ENCODE measurements at regions not wholly inside any gene's neighbourhood (a gene's known extent, or its start where the extent isn't known, plus 50 kb on each side); places are given as distances from the start of the nearest gene placed in this dataset.
"Not testable (repeated sequence)": the region's sequence is repeated elsewhere in the genome, so short reads cannot be mapped to it uniquely, and the experiment has no call there.

- TF ChIP-seq POLR2A (IDR thresholded peaks at IDR 0.05) = not testable (repeated sequence)
- TF ChIP-seq, protein P1, sequence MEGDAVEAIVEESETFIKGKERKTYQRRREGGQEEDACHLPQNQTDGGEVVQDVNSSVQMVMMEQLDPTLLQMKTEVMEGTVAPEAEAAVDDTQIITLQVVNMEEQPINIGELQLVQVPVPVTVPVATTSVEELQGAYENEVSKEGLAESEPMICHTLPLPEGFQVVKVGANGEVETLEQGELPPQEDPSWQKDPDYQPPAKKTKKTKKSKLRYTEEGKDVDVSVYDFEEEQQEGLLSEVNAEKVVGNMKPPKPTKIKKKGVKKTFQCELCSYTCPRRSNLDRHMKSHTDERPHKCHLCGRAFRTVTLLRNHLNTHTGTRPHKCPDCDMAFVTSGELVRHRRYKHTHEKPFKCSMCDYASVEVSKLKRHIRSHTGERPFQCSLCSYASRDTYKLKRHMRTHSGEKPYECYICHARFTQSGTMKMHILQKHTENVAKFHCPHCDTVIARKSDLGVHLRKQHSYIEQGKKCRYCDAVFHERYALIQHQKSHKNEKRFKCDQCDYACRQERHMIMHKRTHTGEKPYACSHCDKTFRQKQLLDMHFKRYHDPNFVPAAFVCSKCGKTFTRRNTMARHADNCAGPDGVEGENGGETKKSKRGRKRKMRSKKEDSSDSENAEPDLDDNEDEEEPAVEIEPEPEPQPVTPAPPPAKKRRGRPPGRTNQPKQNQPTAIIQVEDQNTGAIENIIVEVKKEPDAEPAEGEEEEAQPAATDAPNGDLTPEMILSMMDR (IDR thresholded peaks at IDR 0.05) = not testable (repeated sequence)
These were observed 1100.1 kb downstream of the EPHA3 start for GRCh38 chr3:90207353-90208097.
